HCT116 (cell line): ENCODE measurements at regions not wholly inside any gene's neighbourhood (a gene's known extent, or its start where the extent isn't known, plus 50 kb on each side); places are given as distances from the start of the nearest gene placed in this dataset.

ENCODE experiments used
- EGR1 ChIP-seq: IDR thresholded peaks from 2 replicates; pipeline ENCODE4 v1.6.1; 2012; ENCODE audit warnings: low read depth
- EZH2 ChIP-seq: fragments of 200-600 bp; sonication (generic); IDR thresholded peaks from 2 replicates; pipeline ENCODE4 v1.6.1; 2017; ENCODE audit warnings: antibody characterized with exemption, mixed run types
- JUND ChIP-seq: IDR thresholded peaks from 2 replicates; pipeline ENCODE4 v1.6.1; 2012
- POLR2A ChIP-seq: IDR thresholded peaks from 2 replicates; pipeline ENCODE4 v1.7.0; 2011; ENCODE audit warnings: borderline replicate concordance; ENCODE audit not compliant: insufficient read depth, insufficient read length; ENCODE audit errors: extremely low read depth
- POLR2AphosphoS5 ChIP-seq: IDR thresholded peaks from 2 replicates; pipeline ENCODE4 v1.6.1; 2011; ENCODE audit warnings: mild to moderate bottlenecking, low read depth, low read length, moderate library complexity
- RAD21 ChIP-seq: IDR thresholded peaks from 2 replicates; pipeline ENCODE4 v1.6.1; 2012; ENCODE audit warnings: low read depth, mild to moderate bottlenecking
- SIN3A ChIP-seq: IDR thresholded peaks from 2 replicates; pipeline ENCODE4 v1.6.1; 2012; ENCODE audit warnings: low read depth
- TCF7L2 ChIP-seq: IDR thresholded peaks from 2 replicates; pipeline ENCODE4 v1.7.0; 2011; ENCODE audit warnings: borderline replicate concordance, inconsistent platforms; ENCODE audit not compliant: insufficient read depth, insufficient read length; ENCODE audit errors: extremely low read depth
- YY1 ChIP-seq: IDR thresholded peaks from 2 replicates; pipeline ENCODE4 v1.6.1; 2011; ENCODE audit warnings: low read length, low read depth, moderate library complexity, mild to moderate bottlenecking; ENCODE audit not compliant: insufficient replicate concordance; ENCODE audit errors: extremely low read depth
- ZFX ChIP-seq: fragments of 450-650 bp; IDR thresholded peaks from 2 replicates; pipeline ENCODE4 v1.6.1; 2017
- ZNF274 ChIP-seq: fragments of 200-500 bp; sonication (Bioruptor generic); IDR thresholded peaks from 2 replicates; pipeline ENCODE4 v1.6.1; 2014; ENCODE audit warnings: mild to moderate bottlenecking, low read depth, low read length, inconsistent platforms
- TF ChIP-seq, protein P1 (sequence below), 3 experiments: fragments of 200-600 bp in 1 of 3; sonication (generic) in 1 of 3; IDR thresholded peaks in 2 of 3; conservative IDR thresholded peaks in 1 of 3; 2 replicates each; pipeline ENCODE4 v1.5.1; 2012 to 2017; ENCODE audit warnings: low read depth in 2 of 3, low read length in 2 of 3, antibody characterized with exemption in 1 of 3, borderline replicate concordance in 1 of 3, control low read depth in 1 of 3, mild to moderate bottlenecking in 1 of 3, mixed read lengths in 1 of 3, mixed run types in 1 of 3, moderate library complexity in 1 of 3; ENCODE audit not compliant: insufficient read depth in 1 of 3
- TF ChIP-seq, protein P2 (sequence below): IDR thresholded peaks from 2 replicates; pipeline ENCODE4 v1.6.1; 2012

DNA sequence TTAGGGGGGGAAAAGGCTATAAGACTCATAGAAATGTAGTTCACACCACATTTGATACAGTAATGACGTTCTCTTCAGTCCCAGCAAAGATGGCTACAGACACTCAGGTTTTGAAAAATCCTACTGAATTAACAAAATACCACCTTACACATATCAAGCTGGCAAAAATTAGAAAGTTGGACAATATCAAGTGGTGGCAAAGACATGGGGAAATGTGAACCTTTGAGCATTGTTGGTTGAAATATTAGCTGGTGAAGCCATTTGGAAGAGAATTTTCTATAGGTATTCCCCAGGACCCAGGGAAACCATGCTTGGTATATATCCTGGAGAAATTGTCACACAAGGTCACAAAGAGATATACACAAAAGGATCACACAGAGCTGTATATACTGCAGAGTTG lies 163.0 kb downstream of the ADSS2 start:
- no peak for TF ChIP-seq POLR2A
- TF ChIP-seq YY1 = no peak
- no peak for TF ChIP-seq JUND
- no peak for TF ChIP-seq ZNF274
- no peak for TF ChIP-seq POLR2AphosphoS5
- TF ChIP-seq ZFX = no peak
- TF ChIP-seq, protein P1, sequence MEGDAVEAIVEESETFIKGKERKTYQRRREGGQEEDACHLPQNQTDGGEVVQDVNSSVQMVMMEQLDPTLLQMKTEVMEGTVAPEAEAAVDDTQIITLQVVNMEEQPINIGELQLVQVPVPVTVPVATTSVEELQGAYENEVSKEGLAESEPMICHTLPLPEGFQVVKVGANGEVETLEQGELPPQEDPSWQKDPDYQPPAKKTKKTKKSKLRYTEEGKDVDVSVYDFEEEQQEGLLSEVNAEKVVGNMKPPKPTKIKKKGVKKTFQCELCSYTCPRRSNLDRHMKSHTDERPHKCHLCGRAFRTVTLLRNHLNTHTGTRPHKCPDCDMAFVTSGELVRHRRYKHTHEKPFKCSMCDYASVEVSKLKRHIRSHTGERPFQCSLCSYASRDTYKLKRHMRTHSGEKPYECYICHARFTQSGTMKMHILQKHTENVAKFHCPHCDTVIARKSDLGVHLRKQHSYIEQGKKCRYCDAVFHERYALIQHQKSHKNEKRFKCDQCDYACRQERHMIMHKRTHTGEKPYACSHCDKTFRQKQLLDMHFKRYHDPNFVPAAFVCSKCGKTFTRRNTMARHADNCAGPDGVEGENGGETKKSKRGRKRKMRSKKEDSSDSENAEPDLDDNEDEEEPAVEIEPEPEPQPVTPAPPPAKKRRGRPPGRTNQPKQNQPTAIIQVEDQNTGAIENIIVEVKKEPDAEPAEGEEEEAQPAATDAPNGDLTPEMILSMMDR (IDR thresholded peaks at IDR 0.05 in 2 of 3, conservative IDR thresholded peaks at IDR 0.05 in 1 of 3; ENCODE audit: borderline replicate concordance in 1 of 3, insufficient read depth in 1 of 3, low read depth in 2 of 3, low read length in 2 of 3) = no peak
- TF ChIP-seq, protein P2, sequence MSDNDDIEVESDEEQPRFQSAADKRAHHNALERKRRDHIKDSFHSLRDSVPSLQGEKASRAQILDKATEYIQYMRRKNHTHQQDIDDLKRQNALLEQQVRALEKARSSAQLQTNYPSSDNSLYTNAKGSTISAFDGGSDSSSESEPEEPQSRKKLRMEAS = no peak
- no peak for TF ChIP-seq EZH2
- no peak for TF ChIP-seq TCF7L2
- no peak for TF ChIP-seq EGR1
- no peak for TF ChIP-seq SIN3A
- no peak for TF ChIP-seq RAD21
